ENCODE measurements at regions not wholly inside any gene's neighbourhood (a gene's known extent, or its start where the extent isn't known, plus 50 kb on each side); places are given as distances from the start of the nearest gene placed in this dataset.
"Not testable (repeated sequence)": the region's sequence is repeated elsewhere in the genome, so short reads cannot be mapped to it uniquely, and the experiment has no call there.

DNA sequence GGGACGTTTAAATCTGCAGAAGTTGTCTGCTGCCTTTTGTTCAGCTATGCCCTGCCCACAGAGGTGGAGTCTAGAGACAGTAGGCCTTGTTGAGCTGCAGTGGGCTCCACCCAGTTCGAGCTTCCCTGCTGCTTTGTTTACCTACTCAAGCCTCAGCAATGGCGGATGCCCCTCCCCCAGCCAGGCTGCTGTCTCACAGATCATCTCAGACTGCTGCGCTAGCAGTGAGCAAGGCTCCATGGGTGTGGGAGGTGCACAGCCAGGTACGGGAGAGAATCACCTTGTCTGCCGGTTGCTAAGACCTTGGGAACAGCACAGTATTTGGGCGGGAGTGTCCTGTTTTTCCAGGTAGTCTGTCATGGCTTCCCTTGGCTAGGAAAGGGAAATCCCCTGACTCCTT lies 114.3 kb upstream of the PALM2AKAP2 start:
- SMC1A ChIA-PET (ENCODE audit: uncharacterized antibody, unreplicated experiment); CTCF ChIA-PET; H4K20me1 ChIP-seq (ENCODE audit: control insufficient read depth, insufficient read depth); DNase-seq (ENCODE audit: low read depth, low spot score); intact Hi-C loops (cut with micrococcal nuclease; ENCODE audit: unreplicated experiment); H2AFZ ChIP-seq (ENCODE audit: control insufficient read depth, low read depth, low read length); H3K4me2 ChIP-seq (ENCODE audit: control insufficient read depth, insufficient read depth); H3K79me2 ChIP-seq (ENCODE audit: control insufficient read depth, insufficient read depth, low read length); POLR2A ChIA-PET; H3K9ac ChIP-seq (ENCODE audit: control insufficient read depth, insufficient read depth, low read length); ATAC-seq; H3K4me1 ChIP-seq (ENCODE audit: control insufficient read depth, insufficient read depth, low read length); H3K27ac ChIP-seq (ENCODE audit: control insufficient read depth, insufficient read depth); FAIRE-seq; BruUV-seq (replicated peaks); H3K9me3 ChIP-seq (replicated peaks; ENCODE audit: control insufficient read depth, insufficient read depth, low read length); in situ Hi-C loops (cut with MboI); RAD21 ChIA-PET (ENCODE audit: unreplicated experiment); H3K4me3 ChIP-seq; H3K36me3 ChIP-seq (ENCODE audit: control insufficient read depth in 2 of 2, insufficient read depth in 2 of 2, low read length in 1 of 2); H3K27me3 ChIP-seq (replicated peaks in 1 of 2; ENCODE audit: control insufficient read depth in 2 of 2, insufficient read depth in 2 of 2, low read length in 1 of 2): not testable (repeated sequence)
- WGBS (ENCODE audit: insufficient coverage, insufficient replicate concordance, low lambda C conversion rate, missing lambda C conversion rate), result 33% methylated on average over 7 of the region's 7 CpGs

DNA sequence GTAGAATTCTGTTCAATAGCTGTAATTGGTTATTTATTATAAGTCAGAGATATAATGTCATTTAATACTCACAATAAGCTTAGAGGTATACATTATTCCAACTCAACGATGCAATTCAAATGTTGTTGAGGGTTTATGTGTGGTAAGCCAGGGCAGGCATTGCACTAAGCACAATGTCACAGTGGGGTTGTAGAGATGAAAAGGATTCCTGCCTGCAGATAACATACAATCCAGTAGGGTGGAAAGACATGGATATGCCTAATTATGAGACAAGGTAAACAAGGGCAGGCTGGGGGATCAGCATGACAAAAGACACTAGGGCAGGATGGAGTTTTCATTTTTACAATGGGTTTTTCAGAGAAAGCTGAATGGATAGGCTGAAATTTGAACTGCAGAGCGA lies 98.7 kb upstream of the PALM2AKAP2 start:
- WGBS (ENCODE audit: insufficient coverage, insufficient replicate concordance, low lambda C conversion rate, missing lambda C conversion rate), result 24% methylated on average over 2 of the region's 2 CpGs
- BruUV-seq (replicated peaks), result no TSS peak
- ChIA-PET CTCF (no interaction called here), POLR2A (no interaction called here), SMC1A (ENCODE audit: uncharacterized antibody, unreplicated experiment) (interaction anchor here (1.1 kb wide), 1 partner anchor 107 kb away, joined by 3 read pairs; no protein-coding TSS in a partner anchor), RAD21 (ENCODE audit: unreplicated experiment) (no interaction called here)
- in situ Hi-C loops (cut with MboI), result no loop called here
- no peak overlapping the region for H3K9ac ChIP-seq (ENCODE audit: control insufficient read depth, insufficient read depth, low read length)
- H3K27ac ChIP-seq (ENCODE audit: control insufficient read depth, insufficient read depth), result no peak overlapping the region
- no peaks in the 10 kb centered on the region for H3K9me3 ChIP-seq (replicated peaks; ENCODE audit: control insufficient read depth, insufficient read depth, low read length)
- intact Hi-C loops (cut with micrococcal nuclease; ENCODE audit: unreplicated experiment), result no loop called here
- no peak overlapping the region for H2AFZ ChIP-seq (ENCODE audit: control insufficient read depth, low read depth, low read length)
- H3K79me2 ChIP-seq (ENCODE audit: control insufficient read depth, insufficient read depth, low read length), result no peaks in the 10 kb centered on the region
- H4K20me1 ChIP-seq (ENCODE audit: control insufficient read depth, insufficient read depth), result no peaks in the 10 kb centered on the region
- H3K36me3 ChIP-seq (ENCODE audit: control insufficient read depth in 2 of 2, insufficient read depth in 2 of 2, low read length in 1 of 2), result no peaks in the 10 kb centered on the region
- no peak overlapping the region for H3K4me2 ChIP-seq (ENCODE audit: control insufficient read depth, insufficient read depth)
- TF ChIP-seq TBL1XR1 (IDR thresholded peaks at IDR 0.05; ENCODE audit: low read depth, low read length), result no peak
- H3K4me1 ChIP-seq (ENCODE audit: control insufficient read depth, insufficient read depth, low read length), result no peaks in the 10 kb centered on the region
- DNase-seq (ENCODE audit: low read depth, low spot score) (no peak), ATAC-seq (no peak), FAIRE-seq (no peak)
- no peaks in the 10 kb centered on the region; a peak in 1 of 4 replicates for H3K27me3 ChIP-seq (replicated peaks in 1 of 2; ENCODE audit: control insufficient read depth in 2 of 2, insufficient read depth in 2 of 2, low read length in 1 of 2)
- H3K4me3 ChIP-seq, result no peak overlapping the region

DNA sequence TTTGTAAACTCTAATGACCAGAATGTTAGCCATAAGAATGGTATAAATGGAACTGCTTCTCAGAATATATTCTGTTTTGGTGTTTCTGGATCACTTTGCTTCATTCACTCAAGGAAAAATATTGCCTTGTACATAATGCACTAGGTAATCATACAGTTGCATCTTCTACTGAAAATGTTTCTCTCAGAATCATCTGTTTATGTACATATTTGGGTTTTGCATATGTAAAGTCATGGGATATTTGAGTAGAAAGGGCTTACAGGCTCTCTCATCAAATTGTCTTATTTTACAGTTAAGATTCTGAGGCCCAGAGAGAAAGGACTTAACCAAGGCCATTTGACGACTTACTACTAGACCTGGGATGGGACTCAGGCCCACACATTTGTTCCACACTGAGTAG lies 97.8 kb upstream of the PALM2AKAP2 start:
- Histone ChIP-seq H3K4me1 (ENCODE audit: control insufficient read depth, insufficient read depth, low read length) (no peaks in the 10 kb centered on the region), H3K27me3 (replicated peaks in 1 of 2; ENCODE audit: control insufficient read depth in 2 of 2, insufficient read depth in 2 of 2, low read length in 1 of 2) (no peaks in the 10 kb centered on the region; a peak in 1 of 4 replicates), H3K27ac (ENCODE audit: control insufficient read depth, insufficient read depth) (no peak overlapping the region), H4K20me1 (ENCODE audit: control insufficient read depth, insufficient read depth) (no peaks in the 10 kb centered on the region), H3K79me2 (ENCODE audit: control insufficient read depth, insufficient read depth, low read length) (no peaks in the 10 kb centered on the region), H3K36me3 (ENCODE audit: control insufficient read depth in 2 of 2, insufficient read depth in 2 of 2, low read length in 1 of 2) (no peaks in the 10 kb centered on the region), H3K4me3 (no peak overlapping the region), H3K9me3 (replicated peaks; ENCODE audit: control insufficient read depth, insufficient read depth, low read length) (no peaks in the 10 kb centered on the region), H3K4me2 (ENCODE audit: control insufficient read depth, insufficient read depth) (no peak overlapping the region), H3K9ac (ENCODE audit: control insufficient read depth, insufficient read depth, low read length) (no peak overlapping the region), H2AFZ (ENCODE audit: control insufficient read depth, low read depth, low read length) (no peak overlapping the region)
- ChIA-PET SMC1A (ENCODE audit: uncharacterized antibody, unreplicated experiment) (no interaction called here), POLR2A (no interaction called here), CTCF (no interaction called here), RAD21 (ENCODE audit: unreplicated experiment) (no interaction called here)
- WGBS (ENCODE audit: insufficient coverage, insufficient replicate concordance, low lambda C conversion rate, missing lambda C conversion rate), result 0% methylated on average over 1 of the region's 1 CpG
- no peak for ATAC-seq
- in situ Hi-C loops (cut with MboI) (no loop called here), intact Hi-C loops (cut with micrococcal nuclease; ENCODE audit: unreplicated experiment) (no loop called here)
- BruUV-seq (replicated peaks), result no TSS peak
- DNase-seq (ENCODE audit: low read depth, low spot score), result no peak
- no peak for FAIRE-seq
- no peak for TF ChIP-seq ESRRA (IDR thresholded peaks at IDR 0.05; ENCODE audit: low read length)
- TF ChIP-seq FOXM1 (IDR thresholded peaks at IDR 0.05; ENCODE audit: low read depth, low read length), result no peak
- TF ChIP-seq SMARCA5 (IDR thresholded peaks at IDR 0.05), result no peak
- no peak for TF ChIP-seq STAT1 (conservative IDR thresholded peaks at IDR 0.05)
- no peak for TF ChIP-seq MTA2 (IDR thresholded peaks at IDR 0.05; ENCODE audit: low read depth)
- TF ChIP-seq, protein P1, sequence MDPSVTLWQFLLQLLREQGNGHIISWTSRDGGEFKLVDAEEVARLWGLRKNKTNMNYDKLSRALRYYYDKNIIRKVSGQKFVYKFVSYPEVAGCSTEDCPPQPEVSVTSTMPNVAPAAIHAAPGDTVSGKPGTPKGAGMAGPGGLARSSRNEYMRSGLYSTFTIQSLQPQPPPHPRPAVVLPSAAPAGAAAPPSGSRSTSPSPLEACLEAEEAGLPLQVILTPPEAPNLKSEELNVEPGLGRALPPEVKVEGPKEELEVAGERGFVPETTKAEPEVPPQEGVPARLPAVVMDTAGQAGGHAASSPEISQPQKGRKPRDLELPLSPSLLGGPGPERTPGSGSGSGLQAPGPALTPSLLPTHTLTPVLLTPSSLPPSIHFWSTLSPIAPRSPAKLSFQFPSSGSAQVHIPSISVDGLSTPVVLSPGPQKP (IDR thresholded peaks at IDR 0.05; ENCODE audit: low read depth, low read length), result no peak
- no peak for TF ChIP-seq ATF7 (IDR thresholded peaks at IDR 0.05; ENCODE audit: low read depth)
- TF ChIP-seq DPF2 (IDR thresholded peaks at IDR 0.05), result no peak
- no peak for TF ChIP-seq NRF1 (conservative IDR thresholded peaks at IDR 0.05; ENCODE audit: low read depth, low read length)
- no peak for TF ChIP-seq CBX5 (IDR thresholded peaks at IDR 0.05; ENCODE audit: low read depth)
- no peak for TF ChIP-seq JUND (IDR thresholded peaks at IDR 0.05; ENCODE audit: low read depth, low read length)
- no peak for TF ChIP-seq ZBED1 (IDR thresholded peaks at IDR 0.05; ENCODE audit: borderline replicate concordance)
- no peak for TF ChIP-seq FOXK2 (IDR thresholded peaks at IDR 0.05)
